Colonic mucosa (tissue), 4 donors: ENCODE measurements at regions not wholly inside any gene's neighbourhood (a gene's known extent, or its start where the extent isn't known, plus 50 kb on each side); places are given as distances from the start of the nearest gene placed in this dataset.
"Not testable (repeated sequence)": the region's sequence is repeated elsewhere in the genome, so short reads cannot be mapped to it uniquely, and the experiment has no call there.

Source experiments
- DNase-seq: peaks from one replicate; pipeline ENCODE4 v3.0.0-alpha.2; 2020
- H3K27ac ChIP-seq: fragments of 200-600 bp; one replicate; pipeline ENCODE4 v1.8.0; 2021
- H3K27me3 ChIP-seq: fragments of 200-600 bp; one replicate; pipeline ENCODE4 v1.8.0; 2021
- H3K36me3 ChIP-seq: fragments of 200-600 bp; one replicate; pipeline ENCODE4 v1.8.0; 2021
- H3K4me1 ChIP-seq: fragments of 200-600 bp; one replicate; pipeline ENCODE4 v1.8.0; 2021; ENCODE audit warnings: mild to moderate bottlenecking
- H3K4me3 ChIP-seq: fragments of 200-600 bp; one replicate; pipeline ENCODE4 v1.8.0; 2021
- H3K9ac ChIP-seq, 2 donors: one replicate each; pipeline ENCODE4 v1.7.0; 2013; ENCODE audit warnings: control low read depth in 2 of 2, low read depth in 2 of 2, low read length in 2 of 2
- H3K9me3 ChIP-seq: fragments of 200-600 bp; one replicate; pipeline ENCODE4 v1.8.0; 2021
- CTCF ChIP-seq: fragments of 200-600 bp; IDR thresholded peaks from one replicate; pipeline ENCODE4 v1.8.0; 2022; ENCODE audit warnings: antibody characterized with exemption, mild to moderate bottlenecking
- intact Hi-C: fragments of 100-400 bp; cut with DNase I; formaldehyde crosslinking; loops from one replicate; pipeline ENCODE4 v1.14.1; 2022
- donor health status: healthy.
- donor health status: DM: no; HTN: no; CAD: no.
- donor health status: DM: no; HTN: no; CAD: no.

- no peaks in the 10 kb centered on the region for H3K4me1 ChIP-seq
- intact Hi-C loops, result no loop called here
- H3K27ac ChIP-seq, result no peak overlapping the region
- no peaks in the 10 kb centered on the region for H3K9me3 ChIP-seq
- no peaks in the 10 kb centered on the region for H3K27me3 ChIP-seq
- DNase-seq, result no peak
- no peaks in the 10 kb centered on the region for H3K36me3 ChIP-seq
- no peak overlapping the region for H3K9ac ChIP-seq
- no peak overlapping the region for H3K4me3 ChIP-seq
- no peak for TF ChIP-seq CTCF
Observed at GRCh38 chr9:102362470-102363132, 624.2 kb upstream of the GRIN3A start.

- Histone ChIP-seq H3K27ac (no peak overlapping the region), H3K4me3 (no peak overlapping the region), H3K36me3 (no peaks in the 10 kb centered on the region), H3K9ac (no peak overlapping the region), H3K4me1 (no peaks in the 10 kb centered on the region), H3K27me3 (no peaks in the 10 kb centered on the region), H3K9me3 (no peaks in the 10 kb centered on the region)
- TF ChIP-seq CTCF, result no peak
- no peak for DNase-seq
- intact Hi-C loops, result no loop called here
Observed at GRCh38 chr9:102360846-102361245, 622.4 kb upstream of the GRIN3A start.

- Histone ChIP-seq H3K4me3 (no peak overlapping the region), H3K27ac (no peak overlapping the region), H3K36me3 (no peaks in the 10 kb centered on the region), H3K9me3 (no peaks in the 10 kb centered on the region), H3K9ac (no peak overlapping the region), H3K4me1 (no peaks in the 10 kb centered on the region), H3K27me3 (no peaks in the 10 kb centered on the region)
- intact Hi-C loops, result no loop called here
- DNase-seq, result no peak
- no peak for TF ChIP-seq CTCF
Observed at GRCh38 chr9:102355982-102356381, 617.5 kb upstream of the GRIN3A start.

- Histone ChIP-seq H3K36me3 (no peaks in the 10 kb centered on the region), H3K27ac (no peak overlapping the region), H3K9me3 (no peaks in the 10 kb centered on the region), H3K27me3 (no peaks in the 10 kb centered on the region), H3K4me1 (no peaks in the 10 kb centered on the region), H3K4me3 (no peak overlapping the region), H3K9ac (no peak overlapping the region)
- intact Hi-C loops, result no loop called here
- no peak for DNase-seq
- no peak for TF ChIP-seq CTCF
Observed at GRCh38 chr9:102354041-102354440, 615.6 kb upstream of the GRIN3A start.

GRCh38 chr9:102337471-102337870 is 599.0 kb upstream of the GRIN3A start:
- H3K9ac ChIP-seq, H3K9me3 ChIP-seq, DNase-seq, intact Hi-C loops, H3K27ac ChIP-seq, H3K4me1 ChIP-seq, H3K4me3 ChIP-seq, H3K36me3 ChIP-seq, H3K27me3 ChIP-seq: not testable (repeated sequence)

- intact Hi-C loops, result no loop called here
- Histone ChIP-seq H3K9me3 (no peaks in the 10 kb centered on the region), H3K27me3 (no peaks in the 10 kb centered on the region), H3K27ac (no peak overlapping the region), H3K9ac (no peak overlapping the region), H3K4me3 (no peak overlapping the region), H3K36me3 (no peaks in the 10 kb centered on the region), H3K4me1 (no peaks in the 10 kb centered on the region)
- TF ChIP-seq CTCF, result no peak
- DNase-seq, result no peak
Observed at GRCh38 chr9:102309379-102309778, 570.9 kb upstream of the GRIN3A start.
